B cell (primary cell): ENCODE measurements at regions not wholly inside any gene's neighbourhood (a gene's known extent, or its start where the extent isn't known, plus 50 kb on each side); places are given as distances from the start of the nearest gene placed in this dataset.
"Not testable (repeated sequence)": the region's sequence is repeated elsewhere in the genome, so short reads cannot be mapped to it uniquely, and the experiment has no call there.

Experiments used
- ATAC-seq: fragments of 200-7000 bp; cut with Tn5 transposase; one replicate; pipeline ENCODE4 v1.10.0; 2021; ENCODE audit warnings: low read depth, mild to moderate bottlenecking, moderate number of reproducible peaks, moderate library complexity
- CTCF ChIA-PET: fragments of 350-600 bp; sonication (Branson Sonifier 250); formaldehyde crosslinking; loops from one replicate; lab custom pipeline; 2021; ENCODE audit warnings: antibody characterized with exemption, inconsistent platforms; lab: Charles Lee
- POLR2A ChIA-PET: fragments of 350-600 bp; sonication (Branson Sonifier 250); formaldehyde crosslinking; loops from one replicate; lab custom pipeline; 2021; ENCODE audit warnings: antibody characterized with exemption; lab: Charles Lee
- DNase-seq: peaks from one replicate; pipeline ENCODE4 v3.0.0; 2013
- H2AFZ ChIP-seq: 2 replicates; pipeline ENCODE4 v1.6.1; 2012; ENCODE audit warnings: mild to moderate bottlenecking, low read depth, low read length; ENCODE audit not compliant: insufficient read depth, poor library complexity, severe bottlenecking
- H3K27ac ChIP-seq, 2 donors: 1 replicate in 1 of 2; 2 replicates in 1 of 2; pipeline ENCODE4 v1.5.1; 2012 to 2013; ENCODE audit warnings: low read length in 2 of 2, mild to moderate bottlenecking in 2 of 2, moderate library complexity in 1 of 2
- H3K27me3 ChIP-seq, 4 experiments: fragments of 200-600 bp in 1 of 4; sonication (generic) in 1 of 4; replicated peaks in 1 of 4; 1 replicate in 2 of 4; 2 replicates in 2 of 4; pipeline versions ENCODE4 v1.6.1 to v1.7.0; 2013 to 2016; ENCODE audit warnings: low read length in 3 of 4, mild to moderate bottlenecking in 2 of 4, mixed read lengths in 1 of 4, moderate library complexity in 1 of 4; ENCODE audit not compliant: insufficient read depth in 4 of 4, control insufficient read depth in 3 of 4; ENCODE audit errors: control extremely low read depth in 1 of 4
- H3K36me3 ChIP-seq, 2 experiments: replicated peaks in 1 of 2; 1 replicate in 1 of 2; 2 replicates in 1 of 2; pipeline versions ENCODE4 v1.6.1 to v1.7.1; 2013; ENCODE audit warnings: low read length in 1 of 2; ENCODE audit not compliant: insufficient read depth in 2 of 2, control insufficient read depth in 1 of 2; ENCODE audit errors: control extremely low read depth in 1 of 2, extremely low read depth in 1 of 2
- H3K4me1 ChIP-seq, 2 donors: fragments of 200-600 bp in 1 of 2; sonication (generic) in 1 of 2; 1 replicate in 1 of 2; 2 replicates in 1 of 2; pipeline versions ENCODE4 v1.5.1 to v1.6.1; 2013 to 2017; ENCODE audit warnings: low read length in 2 of 2; ENCODE audit not compliant: control insufficient read depth in 2 of 2, insufficient read depth in 2 of 2
- H3K4me2 ChIP-seq: replicated peaks from 2 replicates; pipeline ENCODE3; 2012; ENCODE audit warnings: mild to moderate bottlenecking, low read depth, low read length; ENCODE audit not compliant: poor library complexity, severe bottlenecking
- H3K4me3 ChIP-seq, 5 experiments: fragments of 200-600 bp in 1 of 5; sonication (generic) in 1 of 5; 1 replicate in 3 of 5; 2 replicates in 2 of 5; pipeline versions ENCODE4 v1.5.1 to v1.7.0; 2011 to 2016; ENCODE audit warnings: low read length in 4 of 5, mild to moderate bottlenecking in 4 of 5, low read depth in 2 of 5, control low read depth in 1 of 5, moderate library complexity in 1 of 5; ENCODE audit not compliant: insufficient read depth in 1 of 5; ENCODE audit errors: control extremely low read depth in 1 of 5, extremely low read depth in 1 of 5
- H3K79me2 ChIP-seq: fragments of 200-600 bp; sonication (generic); one replicate; pipeline ENCODE4 v1.6.0; 2016; ENCODE audit warnings: low read length; ENCODE audit not compliant: control insufficient read depth, insufficient read depth
- H3K9ac ChIP-seq: fragments of 200-600 bp; sonication (generic); 2 replicates; pipeline ENCODE4 v1.6.1; 2017; ENCODE audit warnings: mild to moderate bottlenecking, low read length, moderate library complexity
- H3K9me3 ChIP-seq, 3 donors: one replicate each; pipeline versions ENCODE4 v1.6.1 to v1.7.1; 2013; ENCODE audit warnings: low read length in 2 of 3; ENCODE audit not compliant: control insufficient read depth in 2 of 3, insufficient read depth in 1 of 3; ENCODE audit errors: control extremely low read depth in 1 of 3
- H4K20me1 ChIP-seq: 2 replicates; pipeline ENCODE4 v1.6.0; 2012; ENCODE audit warnings: mild to moderate bottlenecking, low read length; ENCODE audit not compliant: insufficient read depth, control insufficient read depth, poor library complexity, severe bottlenecking
- H3K27ac Mint-ChIP-seq: one replicate; pipeline ENCODE4 v1.8.0; 2021; ENCODE audit warnings: mixed read lengths
- H3K27me3 Mint-ChIP-seq: one replicate; pipeline ENCODE4 v1.8.0; 2021; ENCODE audit warnings: mixed read lengths
- H3K4me1 Mint-ChIP-seq: one replicate; pipeline ENCODE4 v1.8.0; 2021; ENCODE audit warnings: mixed read lengths
- H3K4me3 Mint-ChIP-seq: one replicate; pipeline ENCODE4 v1.8.0; 2021; ENCODE audit warnings: mixed read lengths
- H3K9me3 Mint-ChIP-seq: one replicate; pipeline ENCODE4 v1.8.0; 2022; ENCODE audit warnings: mixed read lengths; ENCODE audit not compliant: insufficient read depth
- EZH2 ChIP-seq: IDR thresholded peaks from 2 replicates; pipeline ENCODE4 v1.6.1; 2012; ENCODE audit warnings: borderline replicate concordance, low read depth, mild to moderate bottlenecking, moderate library complexity, low read length; ENCODE audit not compliant: insufficient read depth, poor library complexity, severe bottlenecking
- WGBS: methylation state at CpG from one replicate; pipeline ENCODE4 v1.1.5; 2013; ENCODE audit warnings: missing lambda C conversion rate; ENCODE audit not compliant: insufficient coverage; 5-methylcytosine and 5-hydroxymethylcytosine counted together
- intact Hi-C: fragments of 100-400 bp; cut with micrococcal nuclease; formaldehyde crosslinking; loops from one replicate; pipeline ENCODE4 v1.10.0; 2022
- TF ChIP-seq, protein P1 (sequence below): fragments of 200-600 bp; IDR thresholded peaks from one replicate; pipeline ENCODE4 v1.8.0; 2022; ENCODE audit warnings: antibody characterized with exemption, mild to moderate bottlenecking

DNA sequence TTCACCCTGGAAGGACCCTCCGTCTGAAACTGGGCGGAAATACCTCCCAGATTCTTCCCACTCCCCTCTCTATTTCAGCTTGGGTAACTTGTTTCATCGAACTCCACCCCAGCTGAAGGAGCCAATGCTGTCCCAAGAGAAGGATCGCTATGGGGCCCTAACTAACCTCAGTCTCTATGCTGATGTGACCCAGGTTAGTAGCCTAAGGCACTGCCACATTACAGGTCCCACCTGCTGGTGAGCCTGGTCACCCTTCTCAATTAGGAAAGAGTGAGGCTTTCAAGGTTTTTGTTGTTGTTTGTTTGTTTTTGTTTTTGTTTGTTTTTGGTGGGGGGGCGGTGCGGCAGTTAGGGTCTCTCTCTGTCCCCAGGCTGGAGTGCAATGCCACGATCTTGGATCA is 168.4 kb downstream of the OR2B2 start:
- peaks cover 0 to 2% of the 10 kb centered on the region in 2 donors for H3K4me1 ChIP-seq
- WGBS = 17% methylated on average over 7 of the region's 7 CpGs
- Mint-ChIP-seq H3K4me1 (no peaks in the 10 kb centered on the region), H3K27me3 (peaks cover 28% of the 10 kb centered on the region), H3K27ac (no peak overlapping the region), H3K4me3 (no peak overlapping the region), H3K9me3 (no peaks in the 10 kb centered on the region)
- no peak overlapping the region for H3K4me3 ChIP-seq
- no peak overlapping the region for H3K4me2 ChIP-seq
- H3K9ac ChIP-seq = no peak overlapping the region
- intact Hi-C loops = no loop called here
- TF ChIP-seq, protein P1, sequence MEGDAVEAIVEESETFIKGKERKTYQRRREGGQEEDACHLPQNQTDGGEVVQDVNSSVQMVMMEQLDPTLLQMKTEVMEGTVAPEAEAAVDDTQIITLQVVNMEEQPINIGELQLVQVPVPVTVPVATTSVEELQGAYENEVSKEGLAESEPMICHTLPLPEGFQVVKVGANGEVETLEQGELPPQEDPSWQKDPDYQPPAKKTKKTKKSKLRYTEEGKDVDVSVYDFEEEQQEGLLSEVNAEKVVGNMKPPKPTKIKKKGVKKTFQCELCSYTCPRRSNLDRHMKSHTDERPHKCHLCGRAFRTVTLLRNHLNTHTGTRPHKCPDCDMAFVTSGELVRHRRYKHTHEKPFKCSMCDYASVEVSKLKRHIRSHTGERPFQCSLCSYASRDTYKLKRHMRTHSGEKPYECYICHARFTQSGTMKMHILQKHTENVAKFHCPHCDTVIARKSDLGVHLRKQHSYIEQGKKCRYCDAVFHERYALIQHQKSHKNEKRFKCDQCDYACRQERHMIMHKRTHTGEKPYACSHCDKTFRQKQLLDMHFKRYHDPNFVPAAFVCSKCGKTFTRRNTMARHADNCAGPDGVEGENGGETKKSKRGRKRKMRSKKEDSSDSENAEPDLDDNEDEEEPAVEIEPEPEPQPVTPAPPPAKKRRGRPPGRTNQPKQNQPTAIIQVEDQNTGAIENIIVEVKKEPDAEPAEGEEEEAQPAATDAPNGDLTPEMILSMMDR = no peak
- no peak for TF ChIP-seq EZH2
- ChIA-PET POLR2A (no interaction called here), CTCF (interaction anchor here (1.5 kb wide), 1 partner anchor 9 kb away, joined by 3 read pairs; no protein-coding TSS in a partner anchor)
- no peak for ATAC-seq
- peaks cover 0 to 27% (median 8%) of the 10 kb centered on the region in 4 experiments for H3K27me3 ChIP-seq
- H3K79me2 ChIP-seq = no peaks in the 10 kb centered on the region
- peaks cover 0 to under 1% (median 0%) of the 10 kb centered on the region in 3 donors for H3K9me3 ChIP-seq
- H3K27ac ChIP-seq = no peak overlapping the region
- DNase-seq = no peak
- H4K20me1 ChIP-seq = no peaks in the 10 kb centered on the region
- H3K36me3 ChIP-seq = no peaks in the 10 kb centered on the region
- H2AFZ ChIP-seq = no peak overlapping the region

DNA sequence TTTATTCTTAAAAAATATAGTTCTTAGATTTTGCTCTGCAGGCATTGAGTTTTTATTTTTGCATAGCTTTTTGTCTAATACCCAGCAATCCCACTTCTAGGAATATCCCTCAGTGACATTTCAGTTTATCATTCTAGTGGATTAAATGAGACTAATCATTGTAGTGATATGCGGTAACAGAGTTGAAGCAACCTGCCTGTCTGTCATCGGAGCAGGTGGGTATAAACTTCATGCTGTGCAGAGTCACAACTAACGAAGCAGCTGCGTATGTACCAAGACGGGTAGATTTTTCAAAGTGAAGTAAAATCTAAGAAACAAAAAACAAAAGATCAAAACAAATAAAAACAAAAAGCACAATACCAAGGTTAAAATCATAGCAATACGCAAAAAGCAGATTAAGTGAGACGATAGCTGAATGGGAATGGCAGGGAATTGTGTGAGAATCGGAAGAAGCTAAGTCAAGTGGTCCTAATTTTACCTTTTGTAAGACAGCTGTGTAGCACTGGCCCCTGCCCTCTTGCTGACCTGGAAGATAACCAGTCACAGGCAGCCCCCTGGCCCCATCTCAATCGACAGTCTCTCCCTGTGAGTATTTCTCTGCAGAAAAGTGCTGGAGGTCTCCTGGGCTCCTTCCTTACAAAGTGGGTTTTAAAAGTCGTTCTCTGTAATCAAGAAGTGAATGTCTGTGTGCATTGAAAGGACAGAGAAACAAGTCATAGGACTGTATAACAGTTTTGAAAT is 169.2 kb downstream of the OR2B2 start:
- H3K4me3 ChIP-seq = no peak overlapping the region
- intact Hi-C loops = no loop called here
- H3K79me2 ChIP-seq = no peaks in the 10 kb centered on the region
- H3K27me3 ChIP-seq = peaks cover 0 to 30% (median 8%) of the 10 kb centered on the region in 4 experiments
- H2AFZ ChIP-seq = peak overlapping the region; percentile 10
- 83% methylated on average over 3 of the region's 10 CpGs for WGBS
- Mint-ChIP-seq H3K4me1 (peaks cover 4% of the 10 kb centered on the region), H3K4me3 (no peak overlapping the region), H3K27me3 (peaks cover 29% of the 10 kb centered on the region), H3K27ac (no peak overlapping the region), H3K9me3 (no peaks in the 10 kb centered on the region)
- ATAC-seq = no peak
- peaks cover 0 to 3% (median 0%) of the 10 kb centered on the region in 3 donors for H3K9me3 ChIP-seq
- no peaks in the 10 kb centered on the region for H4K20me1 ChIP-seq
- peaks cover 3 to 4% of the 10 kb centered on the region in 2 donors for H3K4me1 ChIP-seq
- ChIA-PET CTCF (interaction anchor here (1.5 kb wide), 1 partner anchor 9 kb away, joined by 3 read pairs; no protein-coding TSS in a partner anchor), POLR2A (no interaction called here)
- TF ChIP-seq EZH2 = no peak
- TF ChIP-seq, protein P1 = no peak
- H3K4me2 ChIP-seq = no peak overlapping the region
- H3K36me3 ChIP-seq = no peaks in the 10 kb centered on the region
- DNase-seq = no peak
- no peak overlapping the region for H3K27ac ChIP-seq
- H3K9ac ChIP-seq = no peak overlapping the region

DNA sequence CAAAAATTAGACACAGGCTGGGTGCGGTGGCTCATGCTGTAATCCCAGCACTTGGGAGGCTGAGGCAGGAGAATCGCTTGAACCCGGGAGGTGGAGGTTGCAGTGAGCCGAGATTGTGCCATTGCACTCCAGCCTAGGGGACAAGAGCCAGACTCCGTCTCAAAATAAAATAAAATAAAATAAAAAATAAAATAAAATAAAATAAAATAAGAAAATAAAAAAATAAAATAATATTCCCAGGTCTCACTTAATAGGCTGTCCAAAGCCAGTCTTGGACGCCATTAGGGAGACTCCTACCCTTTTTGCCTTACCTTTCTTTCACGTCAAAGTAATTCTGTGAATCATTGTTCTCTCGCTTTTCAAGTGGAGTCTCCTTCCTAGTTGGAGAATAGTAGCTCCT is 172.3 kb downstream of the OR2B2 start:
- intact Hi-C loops, H3K9me3 ChIP-seq, H3K4me1 Mint-ChIP-seq, H3K9ac ChIP-seq, H3K36me3 ChIP-seq, H2AFZ ChIP-seq, H3K27ac ChIP-seq, H3K79me2 ChIP-seq, H3K4me3 ChIP-seq, H3K4me3 Mint-ChIP-seq, H3K9me3 Mint-ChIP-seq, ATAC-seq, H4K20me1 ChIP-seq, H3K4me2 ChIP-seq, POLR2A ChIA-PET, H3K27ac Mint-ChIP-seq, H3K4me1 ChIP-seq, DNase-seq: not testable (repeated sequence)
- H3K27me3 Mint-ChIP-seq = peaks cover 38% of the 10 kb centered on the region
- WGBS = 75% methylated on average over 3 of the region's 8 CpGs
- CTCF ChIA-PET = interaction anchor here (0.7 to 1.9 kb wide), 3 partner anchors 12 to 1747 kb away, joined by 4 to 10 read pairs (median 4); no protein-coding TSS in a partner anchor
- H3K27me3 ChIP-seq = peaks cover 0 to 26% (median 9%) of the 10 kb centered on the region in 4 experiments
